GM18517 (cell line): ENCODE measurements at regions not wholly inside any gene's neighbourhood (a gene's known extent, or its start where the extent isn't known, plus 50 kb on each side); places are given as distances from the start of the nearest gene placed in this dataset.
"Not testable (repeated sequence)": the region's sequence is repeated elsewhere in the genome, so short reads cannot be mapped to it uniquely, and the experiment has no call there.

ENCODE experiments used
- ATAC-seq: cut with Tn5 transposase; IDR thresholded peaks from one replicate; pipeline ENCODE4 v1.9.1; 2021; ENCODE audit warnings: mild to moderate bottlenecking, moderate library complexity; ENCODE audit not compliant: unreplicated experiment

GRCh38 chr12:124070394-124071074, 97.5 kb downstream of the ZNF664 start:
- ATAC-seq: not testable (repeated sequence)

- no peak for ATAC-seq
These were observed 98.0 kb downstream of the ZNF664 start for GRCh38 chr12:124071075-124071443.

GRCh38 chr12:124073356-124074035, 100.5 kb downstream of the ZNF664 start:
- no peak for ATAC-seq

GRCh38 chr12:124075841-124076240, 102.8 kb downstream of the ZNF664 start:
- no peak for ATAC-seq

- no peak for ATAC-seq
These were observed 104.7 kb downstream of the ZNF664 start for GRCh38 chr12:124077701-124078100.

- no peak for ATAC-seq
These were observed 105.8 kb downstream of the ZNF664 start for GRCh38 chr12:124078800-124079199.

- no peak for ATAC-seq
These were observed 107.6 kb downstream of the ZNF664 start for GRCh38 chr12:124080649-124081048.

GRCh38 chr12:124082012-124082411, 109.0 kb downstream of the ZNF664 start:
- no peak for ATAC-seq

- ATAC-seq: no peak
These were observed 109.7 kb downstream of the ZNF664 start for GRCh38 chr12:124082687-124083086.

GRCh38 chr12:124083708-124084107, 110.7 kb downstream of the ZNF664 start:
- ATAC-seq: no peak

GRCh38 chr12:124085419-124086296, 112.6 kb downstream of the ZNF664 start:
- no peak for ATAC-seq

- ATAC-seq: no peak
These were observed 113.4 kb downstream of the ZNF664 start for GRCh38 chr12:124086299-124086898.

- ATAC-seq: no peak
These were observed 114.4 kb downstream of the ZNF664 start for GRCh38 chr12:124087266-124088051.

- no peak for ATAC-seq
These were observed 115.3 kb downstream of the ZNF664 start for GRCh38 chr12:124088217-124088907.

GRCh38 chr12:124089181-124089914, 116.3 kb downstream of the ZNF664 start:
- ATAC-seq: not testable (repeated sequence)

GRCh38 chr12:124091835-124092234, 118.8 kb downstream of the ZNF664 start:
- no peak for ATAC-seq

GRCh38 chr12:124092532-124092931, 119.5 kb downstream of the ZNF664 start:
- not testable (repeated sequence) for ATAC-seq

GRCh38 chr12:124093297-124093696, 120.3 kb downstream of the ZNF664 start:
- no peak for ATAC-seq

- ATAC-seq: no peak
These were observed 121.2 kb downstream of the ZNF664 start for GRCh38 chr12:124094188-124094587.
